ENCODE measurements at regions not wholly inside any gene's neighbourhood (a gene's known extent, or its start where the extent isn't known, plus 50 kb on each side); places are given as distances from the start of the nearest gene placed in this dataset.

- no peaks in the 10 kb centered on the region for H3K27me3 Mint-ChIP-seq (ENCODE audit: low read depth)
- intact Hi-C loops (cut with micrococcal nuclease) = no loop called here
Measured at GRCh38 chr2:128368437-128369107, 49.9 kb upstream of the HS6ST1 start.

GRCh38 chr2:128369108-128369555 is 50.5 kb upstream of the HS6ST1 start:
- intact Hi-C loops (cut with micrococcal nuclease) = no loop called here
- no peaks in the 10 kb centered on the region for H3K4me1 Mint-ChIP-seq (ENCODE audit: low read depth)
- H3K27me3 Mint-ChIP-seq (ENCODE audit: low read depth) = no peaks in the 10 kb centered on the region
- no peaks in the 10 kb centered on the region for H3K36me3 Mint-ChIP-seq (ENCODE audit: low read depth)
- H3K27ac Mint-ChIP-seq = no peak overlapping the region
- CTCF ChIA-PET = no interaction called here
- no peak for DNase-seq
- H3K4me3 Mint-ChIP-seq = no peak overlapping the region
- no peaks in the 10 kb centered on the region for H3K9me3 Mint-ChIP-seq

More at GRCh38 chr2:128368437-128369107, 49.9 kb upstream of the HS6ST1 start:
- CTCF ChIA-PET = no interaction called here
- H3K4me1 Mint-ChIP-seq (ENCODE audit: low read depth) = no peaks in the 10 kb centered on the region
- no peak overlapping the region for H3K27ac Mint-ChIP-seq
- no peaks in the 10 kb centered on the region for H3K9me3 Mint-ChIP-seq
- no peak overlapping the region for H3K4me3 Mint-ChIP-seq
- no peak for DNase-seq
- H3K36me3 Mint-ChIP-seq (ENCODE audit: low read depth) = no peaks in the 10 kb centered on the region

- no peak overlapping the region for H3K4me3 Mint-ChIP-seq
- H3K36me3 Mint-ChIP-seq (ENCODE audit: low read depth) = no peaks in the 10 kb centered on the region
- no peaks in the 10 kb centered on the region for H3K27me3 Mint-ChIP-seq (ENCODE audit: low read depth)
- CTCF ChIA-PET = no interaction called here
- no peak overlapping the region for H3K27ac Mint-ChIP-seq
- DNase-seq = no peak
- intact Hi-C loops (cut with micrococcal nuclease) = no loop called here
- H3K9me3 Mint-ChIP-seq = no peaks in the 10 kb centered on the region
- no peaks in the 10 kb centered on the region for H3K4me1 Mint-ChIP-seq (ENCODE audit: low read depth)
Measured at GRCh38 chr2:128369602-128370467, 51.2 kb upstream of the HS6ST1 start.

- Mint-ChIP-seq H3K4me3 (no peak overlapping the region), H3K4me1 (ENCODE audit: low read depth) (no peaks in the 10 kb centered on the region), H3K9me3 (no peaks in the 10 kb centered on the region), H3K36me3 (ENCODE audit: low read depth) (no peaks in the 10 kb centered on the region), H3K27me3 (ENCODE audit: low read depth) (no peaks in the 10 kb centered on the region), H3K27ac (no peak overlapping the region)
- intact Hi-C loops (cut with micrococcal nuclease) = no loop called here
- no peak for DNase-seq
- CTCF ChIA-PET = no interaction called here
Measured at GRCh38 chr2:128370468-128371247, 52.0 kb upstream of the HS6ST1 start.

GRCh38 chr2:128371248-128371630 is 52.6 kb upstream of the HS6ST1 start:
- CTCF ChIA-PET = no interaction called here
- Mint-ChIP-seq H3K9me3 (no peaks in the 10 kb centered on the region), H3K27ac (no peak overlapping the region), H3K27me3 (ENCODE audit: low read depth) (no peaks in the 10 kb centered on the region), H3K4me1 (ENCODE audit: low read depth) (no peaks in the 10 kb centered on the region), H3K36me3 (ENCODE audit: low read depth) (no peaks in the 10 kb centered on the region), H3K4me3 (no peak overlapping the region)
- intact Hi-C loops (cut with micrococcal nuclease) = no loop called here
- no peak for DNase-seq

- Mint-ChIP-seq H3K36me3 (ENCODE audit: low read depth) (no peaks in the 10 kb centered on the region), H3K27ac (no peak overlapping the region), H3K9me3 (no peaks in the 10 kb centered on the region), H3K4me3 (no peak overlapping the region), H3K27me3 (ENCODE audit: low read depth) (no peaks in the 10 kb centered on the region), H3K4me1 (ENCODE audit: low read depth) (no peaks in the 10 kb centered on the region)
- no peak for DNase-seq
- intact Hi-C loops (cut with micrococcal nuclease) = no loop called here
- CTCF ChIA-PET = no interaction called here
Measured at GRCh38 chr2:128371648-128372345, 53.1 kb upstream of the HS6ST1 start.

GRCh38 chr2:128372621-128373341 is 54.1 kb upstream of the HS6ST1 start:
- CTCF ChIA-PET = no interaction called here
- Mint-ChIP-seq H3K4me3 (no peak overlapping the region), H3K27me3 (ENCODE audit: low read depth) (no peaks in the 10 kb centered on the region), H3K4me1 (ENCODE audit: low read depth) (no peaks in the 10 kb centered on the region), H3K36me3 (ENCODE audit: low read depth) (no peaks in the 10 kb centered on the region), H3K9me3 (no peaks in the 10 kb centered on the region), H3K27ac (no peak overlapping the region)
- DNase-seq = no peak
- intact Hi-C loops (cut with micrococcal nuclease) = no loop called here

- Mint-ChIP-seq H3K27ac (no peak overlapping the region), H3K36me3 (ENCODE audit: low read depth) (no peaks in the 10 kb centered on the region), H3K9me3 (no peaks in the 10 kb centered on the region), H3K27me3 (ENCODE audit: low read depth) (no peaks in the 10 kb centered on the region), H3K4me3 (no peak overlapping the region), H3K4me1 (ENCODE audit: low read depth) (no peaks in the 10 kb centered on the region)
- no peak for DNase-seq
- intact Hi-C loops (cut with micrococcal nuclease) = no loop called here
- CTCF ChIA-PET = no interaction called here
Measured at GRCh38 chr2:128373451-128374000, 54.9 kb upstream of the HS6ST1 start.

- no peak overlapping the region for H3K27ac Mint-ChIP-seq
- H3K9me3 Mint-ChIP-seq = no peaks in the 10 kb centered on the region
- intact Hi-C loops (cut with micrococcal nuclease) = no loop called here
- CTCF ChIA-PET = no interaction called here
- DNase-seq = no peak
- no peaks in the 10 kb centered on the region for H3K27me3 Mint-ChIP-seq (ENCODE audit: low read depth)
- H3K4me1 Mint-ChIP-seq (ENCODE audit: low read depth) = no peaks in the 10 kb centered on the region
- no peak overlapping the region for H3K4me3 Mint-ChIP-seq
- no peaks in the 10 kb centered on the region for H3K36me3 Mint-ChIP-seq (ENCODE audit: low read depth)
Measured at GRCh38 chr2:128374001-128374710, 55.5 kb upstream of the HS6ST1 start.

- Mint-ChIP-seq H3K4me3 (no peak overlapping the region), H3K4me1 (ENCODE audit: low read depth) (no peaks in the 10 kb centered on the region), H3K36me3 (ENCODE audit: low read depth) (no peaks in the 10 kb centered on the region), H3K27me3 (ENCODE audit: low read depth) (no peaks in the 10 kb centered on the region), H3K9me3 (no peaks in the 10 kb centered on the region), H3K27ac (no peak overlapping the region)
- CTCF ChIA-PET = no interaction called here
- intact Hi-C loops (cut with micrococcal nuclease) = no loop called here
- DNase-seq = no peak
Measured at GRCh38 chr2:128374711-128375413, 56.2 kb upstream of the HS6ST1 start.

- H3K27ac Mint-ChIP-seq = no peak overlapping the region
Measured at GRCh38 chr2:128375454-128375853, 56.8 kb upstream of the HS6ST1 start.

More at GRCh38 chr2:128375454-128375853, 56.8 kb upstream of the HS6ST1 start:
- Mint-ChIP-seq H3K4me3 (no peak overlapping the region), H3K9me3 (no peaks in the 10 kb centered on the region), H3K4me1 (ENCODE audit: low read depth) (no peaks in the 10 kb centered on the region), H3K36me3 (ENCODE audit: low read depth) (no peaks in the 10 kb centered on the region), H3K27me3 (ENCODE audit: low read depth) (no peaks in the 10 kb centered on the region)
- no peak for DNase-seq
- intact Hi-C loops (cut with micrococcal nuclease) = no loop called here
- CTCF ChIA-PET = no interaction called here

Data from activated naive CD4-positive, alpha-beta T cell treated with anti-CD3 and anti-CD28 coated beads for 36 hours (primary cell).